ENCODE measurements at regions not wholly inside any gene's neighbourhood (a gene's known extent, or its start where the extent isn't known, plus 50 kb on each side); places are given as distances from the start of the nearest gene placed in this dataset.

GRCh38 chr21:25385911-25386474, 221.3 kb downstream of the MRPL39 start:
- peak in 4 of 5 donors; percentile 23 to 35 (median 30) for DNase-seq
- H3K9me3 Mint-ChIP-seq, result no peaks in the 10 kb centered on the region
- H3K27me3 ChIP-seq (ENCODE audit: insufficient read depth, low read length), result no peaks in the 10 kb centered on the region
- peaks cover 0 to 3% (median 0%) of the 10 kb centered on the region in 4 donors for H3K4me1 Mint-ChIP-seq
- CTCF ChIA-PET (ENCODE audit: partially characterized antibody), result interaction anchor here (0.7 to 1.9 kb wide), 12 partner anchors 8 to 1533 kb away, joined by 3 to 9 read pairs (median 4); no protein-coding TSS in a partner anchor
- no peaks in the 10 kb centered on the region for H3K4me1 ChIP-seq (ENCODE audit: insufficient read depth, low read length)
- no peaks in the 10 kb centered on the region for H3K36me3 ChIP-seq (ENCODE audit: insufficient read depth, low read length)
- no peak overlapping the region for H3K27ac Mint-ChIP-seq
- peaks cover 0 to 3% of the 10 kb centered on the region in 2 donors for H3K27me3 Mint-ChIP-seq
- intact Hi-C loops (cut with micrococcal nuclease), result loop anchor here (1.0 to 2.0 kb wide), 2 partner anchors 103 to 1533 kb away; no protein-coding TSS in a partner anchor
- H3K36me3 Mint-ChIP-seq, result no peaks in the 10 kb centered on the region
- POLR2A ChIA-PET (ENCODE audit: partially characterized antibody), result no interaction called here
- H3K9me3 ChIP-seq (ENCODE audit: control insufficient read depth in 1 of 2, low read length in 2 of 2), result no peaks in the 10 kb centered on the region
- H3K4me3 Mint-ChIP-seq, result no peak overlapping the region
- no peak overlapping the region for H3K27ac ChIP-seq (ENCODE audit: low read depth, low read length)
- H3K4me3 ChIP-seq (ENCODE audit: low read length in 2 of 2), result no peak overlapping the region

DNA sequence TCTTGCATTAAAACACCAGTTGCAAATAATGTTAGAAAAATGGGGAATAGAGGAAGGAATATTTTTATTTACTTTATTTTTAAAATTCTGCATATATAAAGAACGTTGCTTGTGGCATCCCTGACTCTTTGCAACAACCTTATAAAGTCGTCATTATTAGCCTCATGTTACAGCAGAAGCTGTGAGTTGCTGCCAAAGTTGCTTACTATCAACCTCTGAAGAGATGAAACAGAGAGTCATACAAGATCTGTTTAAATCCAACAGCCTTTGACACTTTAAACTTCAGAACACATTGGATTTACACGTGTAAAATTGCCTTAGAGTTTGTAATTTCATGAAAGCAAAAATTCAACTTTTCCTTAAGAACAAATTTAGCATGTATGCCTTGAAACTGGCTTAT, 221.9 kb downstream of the MRPL39 start:
- intact Hi-C loops (cut with micrococcal nuclease), result no loop called here
- peaks cover 0 to 5% of the 10 kb centered on the region in 2 donors for H3K27me3 Mint-ChIP-seq
- no peak for DNase-seq
- H3K4me1 ChIP-seq (ENCODE audit: insufficient read depth, low read length), result no peaks in the 10 kb centered on the region
- H3K4me1 Mint-ChIP-seq, result peaks cover 0 to 3% (median 0%) of the 10 kb centered on the region in 4 donors
- H3K27me3 ChIP-seq (ENCODE audit: insufficient read depth, low read length), result no peaks in the 10 kb centered on the region
- H3K9me3 ChIP-seq (ENCODE audit: control insufficient read depth in 1 of 2, low read length in 2 of 2), result no peaks in the 10 kb centered on the region
- H3K36me3 ChIP-seq (ENCODE audit: insufficient read depth, low read length), result no peaks in the 10 kb centered on the region
- no peaks in the 10 kb centered on the region for H3K9me3 Mint-ChIP-seq
- no peak overlapping the region for H3K4me3 ChIP-seq (ENCODE audit: low read length in 2 of 2)
- H3K27ac Mint-ChIP-seq, result no peak overlapping the region
- no peak overlapping the region for H3K27ac ChIP-seq (ENCODE audit: low read depth, low read length)
- no peaks in the 10 kb centered on the region for H3K36me3 Mint-ChIP-seq
- H3K4me3 Mint-ChIP-seq, result no peak overlapping the region
- ChIA-PET POLR2A (ENCODE audit: partially characterized antibody) (no interaction called here), CTCF (ENCODE audit: partially characterized antibody) (interaction anchor here (0.8 to 1.9 kb wide), 11 partner anchors 9 to 1533 kb away, joined by 3 to 9 read pairs (median 3); no protein-coding TSS in a partner anchor)

GRCh38 chr21:25384782-25385181, 222.5 kb downstream of the MRPL39 start:
- Histone ChIP-seq H3K27me3 (ENCODE audit: insufficient read depth, low read length) (no peaks in the 10 kb centered on the region), H3K27ac (ENCODE audit: low read depth, low read length) (no peak overlapping the region), H3K4me1 (ENCODE audit: insufficient read depth, low read length) (no peaks in the 10 kb centered on the region), H3K9me3 (ENCODE audit: control insufficient read depth in 1 of 2, low read length in 2 of 2) (no peaks in the 10 kb centered on the region), H3K4me3 (ENCODE audit: low read length in 2 of 2) (no peak overlapping the region), H3K36me3 (ENCODE audit: insufficient read depth, low read length) (no peaks in the 10 kb centered on the region)
- H3K9me3 Mint-ChIP-seq, result no peaks in the 10 kb centered on the region
- H3K36me3 Mint-ChIP-seq, result no peaks in the 10 kb centered on the region
- H3K27me3 Mint-ChIP-seq, result peaks cover 0 to 5% of the 10 kb centered on the region in 2 donors
- ChIA-PET POLR2A (ENCODE audit: partially characterized antibody) (no interaction called here), CTCF (ENCODE audit: partially characterized antibody) (interaction anchor here (0.8 to 1.9 kb wide), 8 partner anchors 8 to 180 kb away, joined by 3 to 9 read pairs (median 3); no protein-coding TSS in a partner anchor)
- intact Hi-C loops (cut with micrococcal nuclease), result no loop called here
- H3K27ac Mint-ChIP-seq, result no peak overlapping the region
- DNase-seq, result no peak
- H3K4me1 Mint-ChIP-seq, result peaks cover 0 to 3% (median 0%) of the 10 kb centered on the region in 4 donors
- no peak overlapping the region for H3K4me3 Mint-ChIP-seq

DNA sequence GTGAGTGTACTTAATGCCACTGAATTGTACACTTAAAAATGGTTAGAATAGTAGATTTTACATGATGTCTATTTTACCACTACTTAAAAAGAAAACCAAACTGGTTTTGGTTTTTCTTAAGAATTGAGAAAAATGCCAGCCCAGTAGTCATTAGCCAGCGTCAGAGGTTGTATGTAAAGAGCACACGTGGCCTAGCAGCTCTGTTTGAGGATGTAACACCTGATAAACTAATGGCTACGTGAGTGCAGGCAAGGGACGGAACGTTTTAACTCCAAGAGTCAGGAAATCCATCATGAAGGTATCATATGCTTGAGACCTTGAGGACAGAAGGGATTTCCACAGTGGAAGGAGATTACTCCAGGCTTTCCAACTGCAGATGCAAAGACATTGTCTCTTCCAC, 223.7 kb downstream of the MRPL39 start:
- no peak overlapping the region for H3K4me3 ChIP-seq (ENCODE audit: low read length in 2 of 2)
- no peaks in the 10 kb centered on the region for H3K9me3 ChIP-seq (ENCODE audit: control insufficient read depth in 1 of 2, low read length in 2 of 2)
- H3K4me1 ChIP-seq (ENCODE audit: insufficient read depth, low read length), result no peaks in the 10 kb centered on the region
- intact Hi-C loops (cut with micrococcal nuclease), result no loop called here
- Mint-ChIP-seq H3K27me3 (peaks cover 0 to 5% of the 10 kb centered on the region in 2 donors), H3K4me1 (peaks cover 0 to 3% (median 0%) of the 10 kb centered on the region in 4 donors), H3K27ac (no peak overlapping the region), H3K4me3 (no peak overlapping the region), H3K36me3 (no peaks in the 10 kb centered on the region), H3K9me3 (peaks cover 0 to 3% (median 0%) of the 10 kb centered on the region in 8 donors)
- ChIA-PET CTCF (ENCODE audit: partially characterized antibody) (interaction anchor here (1.0 to 2.7 kb wide), 3 partner anchors 8 to 100 kb away, joined by 3 to 8 read pairs (median 4); no protein-coding TSS in a partner anchor), POLR2A (ENCODE audit: partially characterized antibody) (no interaction called here)
- no peaks in the 10 kb centered on the region for H3K27me3 ChIP-seq (ENCODE audit: insufficient read depth, low read length)
- no peak overlapping the region for H3K27ac ChIP-seq (ENCODE audit: low read depth, low read length)
- no peak for DNase-seq
- H3K36me3 ChIP-seq (ENCODE audit: insufficient read depth, low read length), result no peaks in the 10 kb centered on the region

GRCh38 chr21:25381936-25382452, 225.3 kb downstream of the MRPL39 start:
- Mint-ChIP-seq H3K27ac (no peak overlapping the region), H3K4me1 (peaks cover 0 to 7% (median 2%) of the 10 kb centered on the region in 4 donors), H3K9me3 (peaks cover 0 to 5% (median 1%) of the 10 kb centered on the region in 8 donors), H3K4me3 (no peak overlapping the region), H3K27me3 (peaks cover 0 to 5% of the 10 kb centered on the region in 2 donors), H3K36me3 (no peaks in the 10 kb centered on the region)
- ChIA-PET POLR2A (ENCODE audit: partially characterized antibody) (no interaction called here), CTCF (ENCODE audit: partially characterized antibody) (interaction anchor here (1.2 to 2.7 kb wide), 3 partner anchors 9 to 98 kb away, joined by 3 to 8 read pairs (median 4); no protein-coding TSS in a partner anchor)
- Histone ChIP-seq H3K4me1 (ENCODE audit: insufficient read depth, low read length) (no peaks in the 10 kb centered on the region), H3K9me3 (ENCODE audit: control insufficient read depth in 1 of 2, low read length in 2 of 2) (no peaks in the 10 kb centered on the region), H3K27ac (ENCODE audit: low read depth, low read length) (no peak overlapping the region), H3K27me3 (ENCODE audit: insufficient read depth, low read length) (no peaks in the 10 kb centered on the region), H3K4me3 (ENCODE audit: low read length in 2 of 2) (no peak overlapping the region), H3K36me3 (ENCODE audit: insufficient read depth, low read length) (no peaks in the 10 kb centered on the region)
- no peak for DNase-seq
- intact Hi-C loops (cut with micrococcal nuclease), result no loop called here

GRCh38 chr21:25375675-25376074, 231.6 kb downstream of the MRPL39 start:
- H3K4me1 Mint-ChIP-seq, result peaks cover 0 to 8% (median 3%) of the 10 kb centered on the region in 4 donors
- H3K27ac ChIP-seq (ENCODE audit: low read depth, low read length), result no peak overlapping the region
- peaks cover 2 to 6% of the 10 kb centered on the region in 2 donors for H3K27me3 Mint-ChIP-seq
- intact Hi-C loops (cut with micrococcal nuclease), result no loop called here
- H3K4me1 ChIP-seq (ENCODE audit: insufficient read depth, low read length), result no peaks in the 10 kb centered on the region
- DNase-seq, result no peak
- H3K36me3 ChIP-seq (ENCODE audit: insufficient read depth, low read length), result no peaks in the 10 kb centered on the region
- H3K36me3 Mint-ChIP-seq, result no peaks in the 10 kb centered on the region
- H3K27ac Mint-ChIP-seq, result no peak overlapping the region
- CTCF ChIA-PET (ENCODE audit: partially characterized antibody), result interaction anchor here (2.0 kb wide), 1 partner anchor 10 kb away, joined by 9 read pairs; no protein-coding TSS in a partner anchor
- H3K27me3 ChIP-seq (ENCODE audit: insufficient read depth, low read length), result no peaks in the 10 kb centered on the region
- H3K4me3 Mint-ChIP-seq, result no peak overlapping the region
- no peaks in the 10 kb centered on the region for H3K9me3 ChIP-seq (ENCODE audit: control insufficient read depth in 1 of 2, low read length in 2 of 2)
- POLR2A ChIA-PET (ENCODE audit: partially characterized antibody), result no interaction called here
- no peak overlapping the region for H3K4me3 ChIP-seq (ENCODE audit: low read length in 2 of 2)
- peaks cover 0 to 5% (median 2%) of the 10 kb centered on the region in 8 donors for H3K9me3 Mint-ChIP-seq

GRCh38 chr21:25373126-25374082, 233.9 kb downstream of the MRPL39 start:
- POLR2A ChIA-PET (ENCODE audit: partially characterized antibody), result no interaction called here
- Mint-ChIP-seq H3K4me3 (no peak overlapping the region), H3K9me3 (peaks cover 0 to 2% (median 1%) of the 10 kb centered on the region in 8 donors)

More at GRCh38 chr21:25373126-25374082, 233.9 kb downstream of the MRPL39 start:
- no peak for DNase-seq
- Histone ChIP-seq H3K4me3 (ENCODE audit: low read length in 2 of 2) (no peak overlapping the region), H3K27ac (ENCODE audit: low read depth, low read length) (no peak overlapping the region), H3K27me3 (ENCODE audit: insufficient read depth, low read length) (no peaks in the 10 kb centered on the region), H3K36me3 (ENCODE audit: insufficient read depth, low read length) (no peaks in the 10 kb centered on the region), H3K9me3 (ENCODE audit: control insufficient read depth in 1 of 2, low read length in 2 of 2) (no peaks in the 10 kb centered on the region), H3K4me1 (ENCODE audit: insufficient read depth, low read length) (no peaks in the 10 kb centered on the region)
- CTCF ChIA-PET (ENCODE audit: partially characterized antibody), result interaction anchor here (0.7 kb wide), 1 partner anchor 13 kb away, joined by 3 read pairs; no protein-coding TSS in a partner anchor
- intact Hi-C loops (cut with micrococcal nuclease), result no loop called here
- no peak overlapping the region for H3K27ac Mint-ChIP-seq
- peaks cover 2 to 6% of the 10 kb centered on the region in 2 donors for H3K27me3 Mint-ChIP-seq
- no peaks in the 10 kb centered on the region for H3K36me3 Mint-ChIP-seq
- peaks cover 0 to 8% (median 3%) of the 10 kb centered on the region in 4 donors for H3K4me1 Mint-ChIP-seq

Measured in CD4-positive, alpha-beta memory T cell (primary cell).